GM12872 (cell line): ENCODE measurements at regions not wholly inside any gene's neighbourhood (a gene's known extent, or its start where the extent isn't known, plus 50 kb on each side); places are given as distances from the start of the nearest gene placed in this dataset.

Source experiments
- TF ChIP-seq, protein P1 (sequence below): IDR thresholded peaks from 3 replicates; pipeline ENCODE4 v1.5.1; 2011; ENCODE audit warnings: low read depth, mild to moderate bottlenecking, low read length, moderate library complexity; ENCODE audit not compliant: insufficient read depth

DNA sequence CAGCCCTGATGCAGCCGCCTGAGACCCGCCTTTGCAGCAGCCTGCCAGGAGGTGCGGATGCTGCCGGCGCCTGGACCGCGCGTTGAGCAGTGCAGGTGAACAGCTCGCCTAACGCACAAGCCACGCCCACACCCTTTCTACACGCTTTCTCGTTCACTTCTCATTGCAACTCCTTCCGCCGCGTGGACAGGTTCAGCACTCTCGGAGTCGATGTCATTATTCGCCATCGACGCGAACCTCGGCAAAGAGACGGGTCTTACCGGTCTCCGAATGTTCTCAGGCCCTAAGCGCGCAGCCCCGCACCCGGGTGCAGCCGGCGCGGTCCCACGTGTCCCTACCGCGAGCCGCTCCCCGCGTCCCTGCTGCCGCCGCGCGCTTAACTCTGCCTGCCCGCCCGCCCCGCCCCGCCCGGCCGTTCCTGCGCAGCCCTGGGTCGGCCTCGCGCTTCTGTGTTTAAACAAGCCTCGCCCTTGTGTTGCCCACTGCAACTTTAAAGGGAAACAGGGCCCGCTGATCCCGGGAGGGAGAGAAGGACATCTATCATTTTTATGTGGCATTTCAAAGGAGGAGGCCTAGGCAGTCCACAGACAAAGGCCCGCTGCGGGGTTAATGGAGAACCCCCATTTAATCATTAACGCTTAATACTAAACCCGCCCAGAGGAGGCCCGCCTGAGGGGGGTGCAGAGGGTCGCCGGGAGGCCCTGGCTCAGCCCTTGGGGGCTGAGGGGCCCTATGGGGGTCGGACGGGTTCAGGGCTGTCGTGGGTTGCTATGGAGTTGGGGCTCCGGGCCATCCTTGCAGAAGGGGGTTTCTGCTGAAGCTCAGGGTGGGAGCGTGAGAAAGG, 128.5 kb downstream of the WDR11 start:
- TF ChIP-seq, protein P1, sequence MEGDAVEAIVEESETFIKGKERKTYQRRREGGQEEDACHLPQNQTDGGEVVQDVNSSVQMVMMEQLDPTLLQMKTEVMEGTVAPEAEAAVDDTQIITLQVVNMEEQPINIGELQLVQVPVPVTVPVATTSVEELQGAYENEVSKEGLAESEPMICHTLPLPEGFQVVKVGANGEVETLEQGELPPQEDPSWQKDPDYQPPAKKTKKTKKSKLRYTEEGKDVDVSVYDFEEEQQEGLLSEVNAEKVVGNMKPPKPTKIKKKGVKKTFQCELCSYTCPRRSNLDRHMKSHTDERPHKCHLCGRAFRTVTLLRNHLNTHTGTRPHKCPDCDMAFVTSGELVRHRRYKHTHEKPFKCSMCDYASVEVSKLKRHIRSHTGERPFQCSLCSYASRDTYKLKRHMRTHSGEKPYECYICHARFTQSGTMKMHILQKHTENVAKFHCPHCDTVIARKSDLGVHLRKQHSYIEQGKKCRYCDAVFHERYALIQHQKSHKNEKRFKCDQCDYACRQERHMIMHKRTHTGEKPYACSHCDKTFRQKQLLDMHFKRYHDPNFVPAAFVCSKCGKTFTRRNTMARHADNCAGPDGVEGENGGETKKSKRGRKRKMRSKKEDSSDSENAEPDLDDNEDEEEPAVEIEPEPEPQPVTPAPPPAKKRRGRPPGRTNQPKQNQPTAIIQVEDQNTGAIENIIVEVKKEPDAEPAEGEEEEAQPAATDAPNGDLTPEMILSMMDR = no peak

DNA sequence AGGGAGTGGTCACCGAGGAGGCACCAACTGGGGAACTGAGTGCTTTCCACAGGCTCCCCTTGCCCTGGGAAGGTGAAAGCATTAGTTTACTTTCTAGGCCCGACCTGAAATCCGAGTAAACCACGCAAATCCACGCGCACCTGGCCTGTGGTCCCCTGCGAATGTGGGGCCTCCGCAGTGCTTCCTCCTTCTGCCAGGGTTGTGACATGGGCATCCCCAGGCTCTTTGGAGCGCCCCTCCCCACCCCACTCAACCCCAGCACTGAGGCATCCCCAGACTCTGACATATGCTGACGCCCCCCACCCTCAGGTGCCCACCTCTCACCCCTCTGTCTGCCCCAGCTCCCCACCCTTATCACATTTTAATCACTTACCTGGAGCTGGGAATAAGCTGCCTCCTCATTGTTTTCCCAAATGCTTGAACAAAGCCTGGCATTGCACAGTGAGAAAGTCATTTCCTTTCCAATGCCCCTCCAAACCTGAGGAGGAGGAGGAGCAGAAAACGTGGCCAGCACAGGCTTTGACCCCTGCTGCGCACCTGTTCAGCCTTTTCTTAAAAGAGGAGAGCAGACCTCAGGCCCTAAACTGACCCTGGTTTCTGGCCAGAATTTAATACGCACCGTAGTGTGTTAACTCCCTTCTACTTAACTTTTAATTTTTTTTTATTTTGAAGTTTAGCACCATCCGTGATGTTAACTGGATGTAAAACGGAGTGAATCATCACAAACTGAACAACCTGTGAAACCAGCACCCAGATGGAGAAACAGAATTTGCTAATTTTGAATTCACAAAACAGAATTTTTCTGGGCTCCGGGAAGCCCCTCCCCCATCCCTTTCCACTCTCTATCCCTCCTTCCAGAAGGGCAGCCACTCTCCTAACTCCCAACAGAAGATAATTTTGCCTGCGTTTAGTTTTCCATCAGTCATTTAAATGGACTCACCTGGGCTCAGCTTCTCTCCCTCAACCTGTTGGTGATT, 129.4 kb downstream of the WDR11 start:
- TF ChIP-seq, protein P1 = no peak

DNA sequence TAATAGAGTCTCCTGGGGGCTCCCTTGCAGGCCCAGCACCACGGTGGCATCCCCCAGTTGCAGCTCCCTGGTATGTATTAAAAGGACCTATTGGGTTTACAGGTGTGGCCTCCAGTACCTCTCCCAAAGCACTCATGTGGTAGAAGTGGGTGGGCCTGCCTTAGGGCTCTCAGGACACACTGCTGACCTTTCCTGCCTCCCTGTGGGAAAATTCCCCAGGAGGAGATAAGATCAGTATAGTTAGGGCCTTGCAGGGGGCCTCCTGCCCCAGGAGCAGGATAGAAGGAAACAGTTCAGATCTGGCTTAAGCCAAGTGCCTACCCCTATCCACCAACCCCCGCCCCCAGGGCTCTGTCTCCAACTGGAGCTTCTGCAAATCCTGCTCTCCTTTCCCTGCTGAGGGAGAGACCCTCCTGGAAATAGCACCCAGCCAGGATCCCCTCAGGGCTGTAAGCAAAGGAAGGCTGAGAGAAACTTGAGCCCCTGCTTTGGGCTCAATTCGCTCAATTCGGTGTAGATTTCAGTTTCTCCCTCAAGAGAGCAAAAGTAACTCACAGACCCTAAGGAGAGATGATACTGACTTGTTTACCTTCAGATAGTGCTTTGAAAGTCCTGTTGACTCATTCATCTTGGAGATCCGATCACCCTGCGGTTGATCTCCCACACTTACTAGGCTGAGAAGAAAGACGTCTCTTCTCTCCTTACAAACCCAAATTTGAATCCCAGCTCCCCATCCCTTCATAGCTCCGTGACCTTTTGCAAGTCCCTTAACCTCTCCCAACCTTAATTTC, 130.6 kb downstream of the WDR11 start:
- TF ChIP-seq, protein P1 = no peak

DNA sequence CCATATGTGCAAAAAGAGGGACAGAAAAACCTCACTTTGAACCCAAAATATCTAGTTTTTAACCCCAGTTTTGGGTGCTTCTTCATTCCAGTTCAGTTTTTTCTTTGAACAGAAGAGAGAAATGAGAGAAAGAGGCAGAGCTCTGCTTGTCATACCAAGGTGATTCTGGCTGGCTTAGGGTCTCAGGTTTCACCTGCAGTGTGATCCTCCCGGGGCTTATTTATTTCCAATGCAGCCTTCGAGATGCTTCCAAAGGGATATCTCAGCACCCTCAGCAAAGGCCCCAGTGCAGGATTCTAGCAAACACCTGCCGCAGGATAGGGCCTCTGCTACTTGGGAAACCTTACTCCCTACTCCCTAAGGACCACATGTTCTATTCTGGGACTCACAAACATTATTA, 131.3 kb downstream of the WDR11 start:
- TF ChIP-seq, protein P1 = no peak

DNA sequence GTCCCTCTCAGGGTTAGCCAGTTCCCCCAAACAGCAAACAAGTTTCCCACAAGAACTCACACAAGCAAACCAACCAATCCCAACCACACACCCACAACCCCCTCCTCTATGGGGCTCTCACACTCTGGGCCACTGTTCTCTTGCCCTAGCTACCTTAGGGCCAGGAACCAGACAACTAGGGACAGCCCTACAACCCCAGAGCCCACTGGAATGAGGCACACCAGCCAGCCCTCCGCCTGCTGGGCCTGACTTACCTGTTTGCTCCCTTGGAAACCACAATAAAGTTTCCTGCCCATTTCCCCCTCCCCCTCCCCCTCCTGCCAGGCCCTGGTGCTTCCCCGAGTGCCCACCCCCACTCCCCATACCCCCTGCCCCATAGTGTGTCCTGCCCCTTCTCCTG, 132.6 kb downstream of the WDR11 start:
- TF ChIP-seq, protein P1 = no peak

DNA sequence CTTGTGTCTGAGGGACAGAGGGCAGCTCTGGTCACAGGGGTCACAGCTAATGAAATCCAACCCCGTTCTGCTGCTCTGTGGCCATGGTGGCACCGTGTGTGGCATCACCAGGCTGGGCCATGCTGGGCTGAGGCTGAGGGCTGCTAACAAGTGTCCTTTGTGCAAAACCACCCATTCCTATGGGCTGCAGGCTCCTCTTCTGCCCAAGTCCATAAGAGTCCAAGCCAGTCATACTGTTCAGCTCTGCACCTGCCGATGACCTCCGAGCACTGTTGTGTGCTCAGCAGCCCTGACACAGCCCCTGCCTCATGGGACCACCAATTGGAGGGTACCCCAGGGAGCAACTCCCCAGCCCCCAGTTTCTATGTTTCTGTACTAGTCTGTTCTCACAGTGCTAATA, 133.1 kb downstream of the WDR11 start:
- TF ChIP-seq, protein P1 = no peak

DNA sequence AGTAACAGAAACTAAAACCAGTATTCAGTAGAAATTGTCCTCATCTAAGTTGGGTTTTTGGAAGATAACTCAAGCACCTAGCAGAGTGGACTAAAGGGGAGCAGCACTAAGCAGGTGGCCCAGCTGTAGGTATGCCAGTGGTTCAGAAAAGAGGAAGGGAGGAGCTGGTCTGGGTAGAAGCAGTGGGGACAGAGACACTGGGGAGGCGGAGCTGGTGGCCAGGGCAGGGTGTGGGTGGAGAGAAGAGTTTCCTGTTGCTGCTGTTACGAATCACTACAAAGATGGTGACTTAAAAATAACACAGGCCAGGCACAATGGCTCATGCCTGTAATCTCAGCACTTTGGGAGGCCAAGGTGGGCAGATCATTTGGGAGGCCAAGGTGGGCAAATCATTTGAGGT, 136.2 kb downstream of the WDR11 start:
- TF ChIP-seq, protein P1 = no peak
